Kidney capillary endothelial cell (primary cell): ENCODE measurements at regions not wholly inside any gene's neighbourhood (a gene's known extent, or its start where the extent isn't known, plus 50 kb on each side); places are given as distances from the start of the nearest gene placed in this dataset.

Experiments used
- DNase-seq: peaks from one replicate; pipeline ENCODE4 v3.0.0-alpha.2; 2018; ENCODE audit warnings: low spot score

GRCh38 chrX:140848800-140849199 lies 139.2 kb downstream of the LINC00632 start:
- DNase-seq, result no peak

GRCh38 chrX:140860718-140861117 lies 141.7 kb upstream of the SPANXB1 start:
- no peak for DNase-seq

DNA sequence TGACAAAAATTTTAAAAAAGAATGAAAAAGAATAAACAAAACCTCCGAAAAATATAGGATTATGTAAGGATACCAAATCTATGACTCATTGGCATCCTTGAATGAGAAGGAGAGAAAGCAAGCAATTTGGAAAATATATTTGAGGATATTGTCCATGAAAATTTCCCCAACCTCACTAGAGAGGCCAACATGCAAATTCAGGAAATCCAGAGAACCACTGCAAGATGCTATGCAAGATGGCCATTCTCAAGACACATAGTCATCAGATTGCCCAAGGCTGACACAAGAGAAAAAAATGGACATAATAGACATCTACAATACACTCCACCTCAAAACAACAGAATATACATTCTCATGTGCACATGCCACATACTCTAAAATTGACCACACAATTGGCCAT lies 135.9 kb upstream of the SPANXB1 start:
- DNase-seq, result no peak

GRCh38 chrX:140912606-140913005 lies 89.8 kb upstream of the SPANXB1 start:
- DNase-seq, result no peak

DNA sequence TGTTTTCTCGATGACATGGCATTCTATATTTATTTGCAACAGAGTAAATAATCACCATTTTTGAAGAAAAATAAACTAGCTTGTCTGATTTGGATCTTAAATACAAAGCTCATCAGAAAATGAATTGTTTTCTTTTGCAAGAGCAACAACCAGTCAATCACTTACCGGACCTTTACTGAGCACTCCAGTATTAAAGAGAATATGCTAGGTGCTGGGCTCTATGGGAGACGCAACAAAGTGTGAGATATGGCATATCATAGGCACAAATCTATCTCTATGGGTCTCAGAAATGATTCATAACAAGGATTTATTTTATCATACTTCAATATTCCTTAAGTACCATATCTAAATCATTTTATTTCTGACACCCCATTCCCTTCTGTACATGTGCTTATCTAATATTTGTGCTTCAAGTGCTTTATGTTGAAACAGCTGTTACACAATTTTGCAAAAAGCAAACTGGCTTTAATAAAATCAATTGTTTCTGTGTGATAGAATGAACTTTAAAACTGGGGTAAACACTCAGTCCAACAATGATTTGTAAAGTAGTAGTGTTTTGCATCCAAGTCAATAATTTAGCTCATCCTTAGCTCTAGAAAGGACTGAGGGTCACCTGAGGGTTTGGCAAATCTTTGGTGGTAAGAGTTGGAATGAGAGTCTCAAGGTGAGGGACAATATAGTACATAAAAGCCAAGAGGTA lies 88.4 kb upstream of the SPANXB1 start:
- DNase-seq, result no peak

GRCh38 chrX:140916872-140917271 lies 85.5 kb upstream of the SPANXB1 start:
- DNase-seq, result no peak

- no peak for DNase-seq
Observed at GRCh38 chrX:140917354-140918115, 84.9 kb upstream of the SPANXB1 start.

- peak; percentile 62 for DNase-seq
Observed at GRCh38 chrX:140918398-140919038, 83.9 kb upstream of the SPANXB1 start.

GRCh38 chrX:140920416-140920815 lies 82.0 kb upstream of the SPANXB1 start:
- no peak for DNase-seq

DNA sequence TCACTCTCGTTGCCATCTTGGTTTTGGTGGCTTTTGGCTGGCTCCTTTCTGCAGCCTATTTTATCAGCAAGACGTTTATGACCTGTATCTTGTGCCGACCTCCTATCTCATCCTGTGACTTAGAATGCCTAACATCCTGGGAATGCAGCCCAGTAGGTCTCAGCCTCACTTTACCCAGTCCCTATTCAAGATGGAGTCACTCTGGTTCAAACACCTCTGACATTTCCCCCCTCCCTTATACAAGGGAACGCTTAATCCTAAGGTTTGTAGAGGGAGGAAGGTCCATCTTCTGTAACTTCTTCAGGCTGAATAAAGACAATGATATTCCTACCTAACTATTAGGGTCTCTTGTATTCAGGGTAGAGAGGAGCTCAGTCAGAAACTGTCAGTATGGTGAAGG lies 79.3 kb upstream of the SPANXB1 start:
- DNase-seq, result no peak

DNA sequence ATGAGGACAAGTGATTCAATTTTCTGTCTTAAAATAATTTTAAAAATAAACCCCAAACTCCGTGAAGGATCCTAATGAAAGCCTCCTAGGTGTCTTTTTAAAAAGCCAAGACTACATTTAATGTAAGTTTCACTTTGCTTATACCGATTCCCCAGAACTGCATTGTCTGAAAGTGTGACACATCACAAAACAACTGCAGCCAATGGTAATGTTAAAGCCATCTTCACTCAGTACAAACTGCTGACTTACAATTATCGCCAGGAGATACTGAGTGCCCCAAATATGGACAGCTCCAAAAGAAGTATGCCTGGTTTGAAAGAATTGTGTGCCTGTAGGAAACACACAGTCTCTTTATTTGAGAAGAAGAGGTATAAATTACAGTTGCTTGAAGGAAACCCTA lies 73.7 kb upstream of the SPANXB1 start:
- no peak for DNase-seq

DNA sequence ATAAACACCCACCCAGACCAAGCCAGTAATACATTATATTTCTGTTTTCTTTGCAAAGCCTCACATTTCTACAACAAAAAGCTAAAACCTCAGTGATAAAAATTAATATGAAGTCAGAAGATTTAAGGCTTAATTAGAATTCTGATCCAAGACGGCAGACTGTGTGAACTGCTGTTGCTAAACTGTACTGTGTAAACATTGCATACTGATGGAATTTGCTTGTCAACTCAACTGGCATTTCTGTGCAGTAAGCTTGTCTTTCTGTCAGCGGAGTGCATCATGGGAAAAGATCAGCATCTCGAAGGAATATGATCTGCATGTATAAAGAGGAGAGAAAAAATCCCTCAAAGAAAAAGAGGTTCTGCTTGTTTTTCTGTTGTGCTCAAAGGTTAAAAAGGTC lies 69.4 kb upstream of the SPANXB1 start:
- DNase-seq, result no peak

DNA sequence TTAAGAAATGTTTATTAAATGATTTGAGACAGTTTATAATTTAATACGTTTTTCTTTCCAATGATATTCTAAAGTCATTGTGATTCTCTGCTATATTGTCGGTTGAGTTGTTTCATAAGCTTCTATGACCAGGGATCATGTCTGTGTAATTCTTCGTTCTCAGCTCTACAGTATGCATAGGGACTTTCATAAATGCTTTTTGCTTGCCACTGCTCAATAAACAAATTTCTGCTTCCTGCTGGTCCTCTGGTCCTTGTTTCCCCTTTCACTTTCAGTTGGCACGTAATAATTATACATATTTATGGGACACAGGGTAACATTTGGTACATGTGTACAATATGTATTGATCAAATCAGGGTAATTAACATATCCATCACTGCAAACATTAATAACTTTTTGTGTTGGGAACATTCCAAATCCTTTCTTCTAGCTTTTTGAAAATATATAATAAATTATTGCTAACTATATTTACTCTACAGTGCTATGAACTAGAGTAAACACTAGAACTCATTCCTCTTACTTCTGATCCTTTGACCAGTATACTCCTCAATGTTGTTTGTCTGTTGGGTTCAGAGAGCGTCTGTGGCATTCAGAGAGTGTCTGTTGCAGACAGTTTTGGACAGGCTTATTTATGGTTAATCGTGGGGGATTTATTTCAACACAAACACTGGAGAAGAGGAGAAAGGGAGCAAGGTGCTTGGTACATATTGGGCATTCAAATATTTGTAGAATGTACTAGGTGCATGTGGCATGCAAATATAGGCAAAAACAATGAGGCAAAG lies 68.3 kb upstream of the SPANXB1 start:
- no peak for DNase-seq

- DNase-seq, result no peak
Observed at GRCh38 chrX:140943513-140943912, 58.9 kb upstream of the SPANXB1 start.

GRCh38 chrX:140944710-140945109 lies 57.7 kb upstream of the SPANXB1 start:
- DNase-seq, result no peak

DNA sequence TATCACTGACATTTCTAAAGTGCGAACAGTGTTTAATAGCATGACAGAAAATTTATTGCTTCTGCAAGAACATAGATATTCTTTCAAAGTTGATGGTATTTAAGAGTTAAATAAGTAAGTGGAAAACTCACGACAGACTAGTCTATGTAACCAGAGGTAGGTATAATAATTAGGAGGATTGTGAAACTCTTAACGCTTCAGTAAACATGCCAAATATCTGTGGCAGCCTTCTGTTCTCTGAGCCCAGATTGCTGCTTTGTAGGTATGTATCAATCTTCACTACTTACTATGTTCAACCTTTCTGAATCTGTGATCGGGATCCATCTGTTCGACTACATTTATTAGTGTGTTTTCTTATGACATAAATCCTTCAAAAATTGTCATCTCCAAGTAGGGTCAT lies 53.6 kb upstream of the SPANXB1 start:
- DNase-seq, result no peak

DNA sequence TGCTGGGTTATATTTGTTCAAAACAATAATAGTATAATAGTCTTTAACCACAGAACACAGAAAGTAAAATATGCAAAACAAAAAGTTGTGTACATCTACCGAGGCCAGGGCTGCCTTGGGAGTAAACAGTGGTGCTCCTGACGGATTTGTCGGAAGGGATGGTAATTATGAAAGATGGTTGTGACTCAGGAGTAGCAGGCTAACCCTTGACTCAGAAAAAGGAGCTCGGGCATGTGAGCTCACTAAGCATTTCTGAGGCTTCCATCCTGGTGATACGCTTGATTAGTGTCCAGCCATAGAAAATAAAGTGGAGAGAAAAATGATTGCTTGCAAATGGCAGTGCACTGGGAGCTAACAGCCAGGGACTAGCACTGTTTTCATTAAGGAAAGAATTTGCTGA lies 53.2 kb upstream of the SPANXB1 start:
- no peak for DNase-seq
